ENCODE measurements at regions not wholly inside any gene's neighbourhood (a gene's known extent, or its start where the extent isn't known, plus 50 kb on each side); places are given as distances from the start of the nearest gene placed in this dataset.

GRCh38 chr5:54608423-54609085 is 91.0 kb downstream of the SNX18 start:
- TF ChIP-seq CTCF (IDR thresholded peaks at IDR 0.05): no peak
- no peak for TF ChIP-seq POLR2AphosphoS5 (IDR thresholded peaks at IDR 0.05)
- TF ChIP-seq POLR2A (IDR thresholded peaks at IDR 0.05): no peak
